Thyroid gland (tissue), 4 donors: ENCODE measurements at regions not wholly inside any gene's neighbourhood (a gene's known extent, or its start where the extent isn't known, plus 50 kb on each side); places are given as distances from the start of the nearest gene placed in this dataset.

Experiments used
- CTCF ChIP-seq, 6 experiments: fragments of 200-600 bp in 3 of 6; fragments of 450-650 bp in 3 of 6; sonication (generic) in 3 of 6; IDR thresholded peaks; one replicate each; pipeline ENCODE4 v1.5.1; 2016 to 2019; ENCODE audit warnings: antibody characterized with exemption in 6 of 6, mild to moderate bottlenecking in 2 of 6, inconsistent platforms in 1 of 6, moderate library complexity in 1 of 6
- POLR2A ChIP-seq, 2 donors: fragments of 450-650 bp; IDR thresholded peaks; one replicate each; pipeline ENCODE4 v1.6.1; 2017; ENCODE audit warnings: antibody characterized with exemption in 2 of 2, mild to moderate bottlenecking in 2 of 2, moderate library complexity in 1 of 2

GRCh38 chr2:31675485-31675901 lies 94.8 kb upstream of the SRD5A2 start:
- TF ChIP-seq CTCF (IDR thresholded peaks at IDR 0.05) (no peak), POLR2A (IDR thresholded peaks at IDR 0.05) (no peak)
